T-helper 9 cell (primary cell): ENCODE measurements at regions not wholly inside any gene's neighbourhood (a gene's known extent, or its start where the extent isn't known, plus 50 kb on each side); places are given as distances from the start of the nearest gene placed in this dataset.
"Not testable (repeated sequence)": the region's sequence is repeated elsewhere in the genome, so short reads cannot be mapped to it uniquely, and the experiment has no call there.

Experiments
- DNase-seq: peaks from one replicate; pipeline ENCODE4 v3.0.0-alpha.2; 2020

DNA sequence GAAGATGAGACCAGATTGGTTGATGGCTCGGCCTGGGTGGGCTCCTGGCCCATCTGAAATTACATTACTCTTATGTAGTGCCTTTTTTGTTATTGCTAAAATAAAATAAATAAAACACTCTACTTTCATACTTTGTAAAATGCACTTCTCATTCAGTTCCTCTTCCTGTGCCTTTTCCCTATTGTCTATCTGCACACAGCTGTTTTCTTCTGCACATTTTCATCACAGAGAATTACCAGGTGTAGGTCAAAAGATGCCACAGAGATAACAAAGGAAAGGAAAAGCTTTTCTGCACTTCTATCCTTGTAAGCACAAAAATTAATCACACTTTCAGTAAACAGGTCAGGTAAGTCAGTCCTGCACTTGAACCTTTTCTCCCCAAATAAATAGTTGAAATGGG lies 265.1 kb downstream of the BTG1 start:
- DNase-seq, result no peak

DNA sequence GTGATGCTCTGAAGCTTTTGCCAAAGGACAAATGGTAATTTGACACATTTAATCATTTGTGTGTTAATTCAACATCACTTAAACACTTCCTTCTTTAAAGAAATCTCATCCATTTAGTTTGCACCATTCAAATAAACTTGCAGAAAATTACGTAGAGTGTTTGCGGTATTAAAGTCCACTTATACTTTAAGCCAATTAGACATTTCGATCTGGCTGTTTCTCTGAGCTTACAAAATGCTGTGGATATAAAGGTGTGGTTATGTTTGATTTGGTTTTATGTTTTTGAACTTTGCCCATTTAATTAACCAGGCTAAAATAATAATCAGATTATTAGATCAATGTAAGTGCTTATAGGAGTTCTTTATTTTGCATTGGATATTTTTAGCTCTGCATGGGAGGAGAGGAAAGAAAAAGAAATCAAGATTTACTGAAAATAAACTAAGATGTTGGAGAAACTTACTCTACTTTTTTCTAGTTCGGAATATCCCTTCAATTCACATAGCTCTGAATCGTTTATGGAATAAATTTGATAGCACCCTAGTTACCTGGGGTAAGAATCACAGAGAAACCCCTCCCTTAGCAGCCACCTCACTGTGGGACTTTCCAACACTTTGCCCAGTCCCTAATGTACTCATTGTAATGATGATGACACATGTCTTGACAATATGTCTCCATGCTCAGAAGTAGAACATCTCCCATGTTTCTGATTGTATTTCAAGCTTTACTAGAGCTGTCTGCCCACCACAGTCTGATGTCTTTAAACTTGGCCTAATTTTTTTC lies 268.0 kb downstream of the BTG1 start:
- peak; percentile 35 for DNase-seq

DNA sequence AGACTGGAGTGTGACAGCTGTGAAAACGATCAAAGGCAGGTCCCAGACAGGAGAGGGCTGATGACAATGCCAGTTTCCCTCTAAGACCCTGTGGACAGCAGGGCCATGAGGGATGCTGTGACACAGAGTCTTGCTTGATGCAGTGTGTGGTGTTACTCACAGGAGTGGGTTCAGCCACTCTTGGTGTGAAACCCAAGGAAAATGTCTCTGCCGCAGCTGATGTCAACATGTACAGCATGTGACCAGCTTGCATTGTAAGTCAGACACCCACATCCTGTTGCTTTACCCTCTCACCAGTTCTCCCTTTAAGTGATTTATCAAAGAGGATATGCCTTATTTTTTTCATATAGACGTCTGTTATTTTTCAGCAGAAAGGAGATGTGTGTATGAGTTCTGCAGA lies 268.6 kb downstream of the BTG1 start:
- peak; percentile 72 for DNase-seq

DNA sequence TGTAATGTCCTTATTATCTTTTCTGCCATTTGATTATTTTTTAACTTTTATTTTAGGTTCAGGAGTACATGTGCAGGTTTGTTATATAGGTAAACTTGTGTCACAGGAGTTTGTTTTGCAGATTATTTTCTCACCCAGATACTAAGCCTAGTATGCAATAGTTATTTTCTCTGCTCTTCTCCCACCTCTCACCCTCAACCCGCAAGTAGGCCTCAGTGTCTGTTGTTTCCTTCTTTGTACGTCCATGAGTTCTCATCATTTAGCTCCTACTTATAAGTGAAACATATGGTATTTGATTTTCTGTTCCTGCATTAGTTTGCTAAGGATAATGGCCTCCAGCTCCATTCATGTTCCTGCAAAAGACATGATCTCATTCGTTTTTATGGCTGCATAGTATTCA lies 270.0 kb downstream of the BTG1 start:
- DNase-seq, result not testable (repeated sequence)

DNA sequence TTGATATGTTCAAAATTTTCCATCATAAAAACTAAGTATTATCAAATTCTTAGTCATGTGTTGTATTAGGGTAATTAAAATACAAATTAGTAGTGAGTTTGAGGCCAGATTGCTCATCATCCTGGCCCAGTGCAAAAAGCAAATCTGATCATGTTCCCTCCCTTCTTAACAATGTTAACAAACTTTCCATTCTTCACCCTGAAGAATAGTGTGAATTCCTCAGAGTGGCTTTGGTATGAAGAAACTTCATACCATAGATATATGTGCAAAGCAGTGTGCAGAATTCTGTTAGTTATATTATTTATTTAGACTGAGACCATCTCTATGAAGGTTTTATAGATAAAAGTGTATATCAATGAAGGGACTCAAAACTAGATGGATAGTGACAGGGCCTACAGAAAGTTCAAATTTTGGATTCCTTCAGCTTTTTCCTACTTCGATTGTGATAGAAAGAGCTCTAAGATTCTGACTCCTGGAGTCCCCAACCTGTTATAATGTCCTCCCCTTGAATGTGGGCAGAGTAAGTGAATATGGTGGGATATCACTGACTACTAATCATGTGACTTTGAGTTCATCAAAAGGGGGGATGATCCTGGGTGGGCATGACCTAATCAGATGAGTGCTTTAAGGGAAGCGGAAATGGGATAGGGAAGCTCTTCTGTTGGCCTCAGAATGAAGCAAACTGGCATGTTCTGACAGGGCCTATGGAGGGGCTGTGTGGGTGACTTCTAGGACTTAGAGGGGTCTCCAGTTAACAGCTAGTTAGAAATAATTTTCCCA lies 271.4 kb downstream of the BTG1 start:
- DNase-seq, result no peak

DNA sequence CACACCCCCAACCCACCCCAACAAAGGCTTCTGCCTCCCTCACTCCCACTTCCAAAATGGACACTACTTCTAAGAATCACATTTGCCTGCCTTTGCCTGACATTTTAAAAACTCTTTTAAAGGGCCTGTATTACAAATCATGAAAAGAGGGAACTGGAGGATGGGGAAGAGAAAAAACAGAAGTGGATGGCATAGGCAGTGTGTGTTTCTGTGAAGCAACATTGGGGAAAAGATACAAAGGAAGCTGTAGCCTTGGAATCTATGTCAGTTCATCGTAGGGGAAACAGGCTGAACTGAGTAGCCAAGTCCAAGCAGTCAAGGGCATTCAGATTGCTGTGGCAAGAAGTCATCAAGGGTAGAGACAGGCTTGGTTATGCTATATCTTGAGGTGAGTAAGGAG lies 273.9 kb downstream of the BTG1 start:
- DNase-seq, result no peak

DNA sequence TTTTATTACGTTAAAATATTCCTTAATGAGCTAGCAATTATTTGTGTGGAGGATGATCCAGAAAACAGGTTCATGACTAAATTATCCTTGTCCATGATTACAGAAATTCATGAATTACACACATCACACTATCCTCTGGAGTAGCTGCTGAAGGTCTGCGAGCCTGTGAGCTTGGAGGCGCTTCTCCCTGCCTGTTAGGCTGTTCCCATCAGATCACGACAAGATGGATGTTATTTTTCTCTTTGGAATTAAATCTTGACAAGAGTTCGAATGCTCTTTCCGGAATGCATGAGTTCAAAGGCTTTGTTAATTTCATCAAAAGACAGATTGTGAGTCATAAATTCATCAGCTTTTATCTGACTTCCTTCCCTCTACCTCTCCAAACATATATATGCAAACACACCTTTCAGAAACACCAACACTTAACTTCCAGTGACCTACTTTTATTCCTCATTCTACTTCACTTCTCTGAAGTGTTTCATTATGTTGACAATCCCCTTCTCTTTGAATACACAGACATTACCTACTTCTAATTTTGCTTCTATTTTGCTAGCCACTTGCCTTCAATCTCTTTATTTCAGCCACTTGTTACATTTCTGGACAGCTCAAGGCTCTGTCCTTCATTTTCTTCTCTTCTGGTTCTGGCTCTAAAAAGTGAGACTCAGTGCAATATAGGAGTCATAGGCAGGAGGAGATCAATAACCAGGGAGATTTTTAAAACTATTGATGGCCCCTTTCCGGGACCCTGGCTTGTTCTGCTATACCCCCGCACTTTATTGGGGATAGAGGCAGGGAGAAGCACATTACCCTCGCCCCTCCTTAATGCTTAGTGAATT lies 274.6 kb downstream of the BTG1 start:
- DNase-seq, result peak; percentile 12

DNA sequence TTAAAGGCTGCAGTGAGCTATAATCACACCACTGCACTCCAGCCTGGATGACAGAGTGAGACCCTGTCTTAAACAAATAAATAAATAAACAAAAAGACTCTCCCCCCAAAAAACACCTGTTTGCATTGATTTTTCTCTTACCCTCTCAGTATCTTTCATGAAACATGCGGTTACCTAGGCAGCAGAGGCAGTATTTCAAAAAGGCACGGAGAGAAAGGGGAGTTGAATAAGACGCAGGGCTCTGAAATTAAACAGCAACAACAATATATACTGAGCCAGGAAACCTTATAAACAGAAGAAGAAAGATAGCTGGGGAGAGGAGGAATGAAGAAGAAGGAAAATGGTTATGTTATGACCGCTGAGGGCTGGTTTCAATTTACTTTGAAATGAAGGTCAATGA lies 277.6 kb downstream of the BTG1 start:
- DNase-seq, result no peak

DNA sequence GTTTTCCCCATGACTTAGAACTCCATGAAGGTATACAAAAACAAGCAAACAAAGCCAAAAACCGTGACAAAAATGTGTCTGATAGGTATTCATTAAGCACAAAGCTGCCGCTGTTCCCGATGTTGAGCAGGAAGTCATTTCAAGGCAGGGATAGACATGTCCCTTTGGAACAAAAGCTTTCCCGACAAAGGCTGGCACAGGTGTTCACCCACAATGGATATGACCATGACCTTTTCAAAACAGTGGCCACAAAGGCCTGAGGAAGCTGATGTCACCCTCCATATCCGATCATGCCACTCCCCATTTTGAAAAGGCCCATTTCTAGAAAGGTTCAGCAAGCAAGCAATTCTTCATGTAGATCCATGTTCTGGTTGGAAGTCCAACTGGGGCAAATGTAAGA lies 279.1 kb downstream of the BTG1 start:
- no peak for DNase-seq

DNA sequence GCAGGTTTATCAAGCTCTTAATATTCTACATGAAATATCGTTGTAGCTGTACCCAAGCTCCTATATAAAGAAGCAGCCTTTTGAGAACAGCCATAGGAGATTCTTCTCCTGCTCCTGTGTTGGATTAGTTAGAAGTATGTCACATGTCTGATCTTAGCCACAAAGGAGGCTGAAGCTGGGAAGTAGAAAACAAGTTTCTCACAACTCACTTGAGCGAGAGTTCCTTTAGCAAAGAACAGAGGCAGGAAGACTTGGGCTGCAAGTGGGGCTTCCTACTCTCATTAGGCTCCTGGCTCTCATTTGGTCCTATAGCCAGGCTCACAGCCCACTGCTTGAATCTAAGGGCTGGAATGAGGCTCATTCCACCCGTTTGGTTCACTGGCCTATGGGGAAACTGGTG lies 281.9 kb downstream of the BTG1 start:
- DNase-seq, result no peak

DNA sequence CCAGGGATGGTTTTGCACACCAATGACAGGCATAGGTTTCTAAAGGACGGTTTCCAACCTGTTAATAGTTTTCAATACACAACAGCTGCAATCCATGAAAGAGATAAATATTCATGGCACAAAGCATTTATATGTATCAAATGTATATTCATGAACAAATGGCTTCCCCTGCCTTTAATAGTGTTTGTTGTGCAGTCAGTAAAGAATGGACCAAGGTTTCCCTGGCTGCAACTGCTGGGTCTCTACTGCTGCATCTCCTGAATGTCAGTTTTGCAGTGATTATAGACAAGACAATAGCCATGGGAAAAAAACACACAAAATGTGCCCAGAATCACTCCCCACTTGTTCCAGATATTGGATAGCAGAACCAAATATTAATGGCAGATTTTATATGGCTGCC lies 284.1 kb downstream of the BTG1 start:
- DNase-seq, result no peak

DNA sequence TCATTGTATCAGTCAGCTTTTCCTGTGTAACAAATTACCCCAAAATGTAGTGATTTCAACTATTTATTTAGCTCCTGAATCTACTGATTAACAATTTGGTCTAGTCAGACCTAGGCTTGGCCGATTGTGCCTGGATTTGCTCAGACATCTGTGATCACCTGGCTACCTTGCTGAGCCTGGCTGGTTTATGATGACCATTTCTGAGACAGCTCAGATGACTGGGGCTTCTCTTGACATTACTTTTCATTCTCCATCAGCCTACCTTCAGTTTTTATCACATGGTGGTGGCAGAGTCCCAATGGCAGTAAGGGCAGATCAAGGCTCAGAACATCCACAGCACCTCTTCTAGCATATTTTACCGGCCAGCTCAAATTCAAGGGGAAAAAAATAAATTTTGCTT lies 286.3 kb downstream of the BTG1 start:
- DNase-seq, result no peak

DNA sequence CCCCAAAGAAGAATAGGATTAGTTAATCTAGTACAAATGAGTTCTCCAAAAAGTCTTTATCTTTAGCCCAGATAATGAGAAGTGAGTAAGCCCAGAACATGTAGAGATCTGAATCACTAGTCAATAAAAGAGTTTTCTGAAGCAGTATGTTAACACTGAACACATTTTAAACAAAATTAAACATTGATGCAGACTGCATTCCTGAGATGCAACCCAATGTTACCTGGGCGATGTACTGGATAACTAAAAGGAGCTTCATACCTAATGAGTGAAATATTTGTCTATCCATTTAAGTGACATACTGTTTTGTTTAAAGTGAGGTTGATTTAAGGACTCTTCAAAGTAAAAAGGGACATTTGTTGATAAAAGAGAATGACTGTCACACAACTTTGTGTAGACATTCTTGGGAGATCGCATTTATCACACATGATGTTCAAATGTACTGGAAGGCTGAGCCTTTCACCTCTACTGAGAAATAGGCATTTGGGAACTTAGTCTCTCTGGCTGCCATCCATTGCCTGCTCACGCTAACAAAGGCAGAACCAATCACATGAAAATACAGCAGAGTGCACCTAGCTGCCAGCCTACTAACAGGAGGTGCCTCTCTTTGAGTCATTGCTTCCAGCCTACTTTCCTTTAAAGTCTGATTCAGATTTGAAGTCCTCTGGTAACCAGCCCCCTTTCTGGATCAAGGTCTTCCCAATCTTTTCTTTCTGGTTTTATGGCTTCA lies 287.7 kb downstream of the BTG1 start:
- no peak for DNase-seq

DNA sequence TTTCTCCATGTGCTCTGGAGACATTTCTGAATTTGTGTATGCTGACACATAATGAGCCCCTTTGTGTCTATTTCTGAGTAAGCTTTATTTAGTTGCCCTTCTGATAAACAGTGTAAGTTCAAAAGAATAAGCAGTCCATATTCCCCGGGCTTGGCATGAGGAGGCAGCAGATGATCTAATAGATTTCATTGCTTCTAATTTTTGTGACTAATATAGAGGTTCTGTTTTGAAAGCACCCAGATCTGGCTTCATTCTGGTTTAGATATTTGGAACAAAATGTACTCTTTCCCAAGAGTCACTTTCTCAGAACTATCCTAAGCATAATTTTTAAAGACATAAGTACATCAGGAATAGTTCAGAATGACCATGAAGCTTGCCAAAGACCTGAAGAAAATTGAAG lies 290.9 kb downstream of the BTG1 start:
- no peak for DNase-seq

DNA sequence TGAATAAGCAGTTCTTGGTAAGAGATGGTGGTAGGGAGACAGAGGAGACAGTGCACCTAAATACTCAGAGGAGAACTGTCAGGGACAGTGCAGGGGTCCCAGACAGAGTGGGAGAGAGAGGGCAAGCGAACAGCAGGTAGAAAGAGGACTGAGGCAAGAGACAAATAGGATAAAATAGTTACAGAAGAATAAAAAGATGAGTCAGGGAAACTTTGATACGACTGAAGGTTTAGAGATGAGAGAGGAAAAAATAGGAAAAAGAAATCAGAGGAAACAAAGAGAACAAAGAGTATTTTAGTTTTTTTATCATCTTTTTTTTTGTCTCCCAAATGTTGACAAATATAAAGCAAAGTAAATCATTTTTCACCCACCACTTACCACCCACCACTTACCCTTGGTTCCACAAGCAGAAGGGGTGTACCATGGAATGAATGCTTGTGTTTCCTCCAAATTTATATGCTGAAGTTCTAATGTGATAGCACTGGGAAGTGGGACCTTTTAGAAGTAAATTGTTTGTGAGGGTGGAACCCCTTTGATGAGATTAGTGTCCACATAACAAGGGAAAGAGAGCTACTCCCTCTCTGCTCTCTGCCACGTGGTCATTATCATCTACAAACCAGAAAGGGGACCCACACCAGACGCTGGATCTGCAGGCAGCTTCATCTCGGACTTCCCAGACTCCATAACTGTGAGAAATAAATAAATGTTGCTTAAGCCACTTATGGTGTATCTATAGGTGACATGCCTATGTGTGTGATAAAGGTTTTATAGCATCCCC lies 292.1 kb downstream of the BTG1 start:
- no peak for DNase-seq

DNA sequence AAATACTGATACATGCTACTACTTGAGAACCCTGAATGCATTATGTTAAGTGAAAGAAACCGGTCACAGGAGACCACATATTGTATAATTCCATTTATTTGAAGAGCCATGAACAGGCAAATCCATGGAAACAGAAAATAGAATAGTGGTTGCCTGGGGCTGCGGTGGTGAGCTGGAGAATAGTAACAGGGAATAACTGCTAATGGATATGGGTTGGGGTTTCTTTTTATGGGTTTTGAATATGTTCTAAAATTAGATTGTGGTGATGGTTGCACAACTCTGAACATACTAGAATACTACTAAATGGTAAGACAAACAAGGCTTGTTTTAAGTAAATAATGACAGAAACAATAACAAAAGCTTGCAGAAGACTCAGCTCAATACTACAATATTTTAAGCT lies 293.0 kb downstream of the BTG1 start:
- no peak for DNase-seq

DNA sequence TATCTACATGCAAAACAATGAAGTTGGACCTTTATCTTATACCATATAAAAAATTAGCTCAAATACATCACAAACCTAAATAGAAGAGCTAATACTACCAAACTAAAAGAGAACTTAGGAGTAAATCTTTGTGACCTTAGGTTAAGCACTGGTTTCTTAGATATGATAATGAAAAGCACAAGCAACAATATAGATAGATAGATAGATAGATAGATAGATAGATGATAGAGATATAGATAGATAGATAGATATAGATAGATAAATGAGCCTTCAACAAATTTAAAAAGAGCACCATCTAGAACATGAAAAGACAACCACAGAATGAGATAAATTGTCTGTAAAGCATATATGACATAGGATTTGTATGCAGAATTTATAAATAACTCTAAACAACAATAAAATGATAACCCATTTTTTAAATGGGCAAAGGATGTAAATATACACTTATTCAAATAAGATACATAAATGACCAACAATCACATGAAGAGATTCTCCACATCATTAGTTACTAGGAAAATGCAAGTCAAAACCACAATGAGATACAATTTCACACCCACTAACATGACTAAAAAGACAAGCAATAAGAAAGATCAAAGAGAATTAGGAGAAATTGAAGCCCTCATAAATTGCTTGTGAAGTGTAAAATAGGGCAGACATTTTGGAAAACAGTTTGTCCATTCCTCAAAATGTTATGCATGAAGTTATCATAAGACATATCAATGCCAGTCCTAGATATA lies 293.7 kb downstream of the BTG1 start:
- no peak for DNase-seq

DNA sequence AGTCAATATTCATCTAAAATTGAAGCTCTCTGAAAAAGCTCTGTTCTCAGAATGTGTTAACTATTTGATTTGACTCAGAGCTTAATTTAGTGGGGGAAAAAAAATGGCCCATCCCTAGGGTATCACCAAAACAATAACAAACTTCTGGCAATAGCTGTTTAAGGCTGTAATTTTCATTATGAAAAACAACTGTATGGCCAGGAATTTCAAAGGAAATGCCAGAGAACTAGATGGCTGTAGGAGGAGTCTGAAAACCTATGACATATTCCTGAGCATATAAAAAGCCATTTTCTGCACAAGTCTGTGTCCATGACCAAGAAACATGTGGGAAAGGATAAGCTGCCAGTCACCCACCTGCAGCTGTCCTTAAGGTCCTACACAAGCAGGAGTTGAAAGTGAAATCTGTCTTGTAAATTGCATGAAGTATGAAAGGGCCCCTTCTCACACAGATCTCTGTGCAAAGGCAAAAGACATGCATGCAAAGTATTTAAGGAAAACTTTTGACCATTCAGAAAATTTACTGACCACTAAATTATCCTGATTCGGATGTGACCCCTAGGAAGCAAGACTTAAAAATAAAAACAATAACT lies 299.1 kb downstream of the BTG1 start:
- no peak for DNase-seq

DNA sequence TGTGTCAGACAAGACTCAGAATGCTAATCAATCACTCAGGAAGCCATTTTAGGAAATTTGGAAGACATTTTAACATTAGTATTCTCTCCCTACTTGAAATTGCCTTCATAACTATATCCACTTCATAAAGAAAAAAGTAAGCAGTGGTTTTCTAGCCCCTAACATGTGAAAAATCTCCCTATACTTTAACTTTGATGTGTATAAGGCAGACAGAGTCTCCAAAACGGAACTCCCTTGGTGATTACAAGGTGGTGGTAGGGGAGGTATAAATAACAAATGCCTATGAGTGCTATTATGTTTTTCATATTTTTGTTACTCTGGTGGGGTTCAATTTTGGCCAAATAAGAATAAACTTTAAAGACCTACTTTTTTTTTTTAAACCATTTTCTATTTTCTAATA lies 300.3 kb downstream of the BTG1 start:
- no peak for DNase-seq

DNA sequence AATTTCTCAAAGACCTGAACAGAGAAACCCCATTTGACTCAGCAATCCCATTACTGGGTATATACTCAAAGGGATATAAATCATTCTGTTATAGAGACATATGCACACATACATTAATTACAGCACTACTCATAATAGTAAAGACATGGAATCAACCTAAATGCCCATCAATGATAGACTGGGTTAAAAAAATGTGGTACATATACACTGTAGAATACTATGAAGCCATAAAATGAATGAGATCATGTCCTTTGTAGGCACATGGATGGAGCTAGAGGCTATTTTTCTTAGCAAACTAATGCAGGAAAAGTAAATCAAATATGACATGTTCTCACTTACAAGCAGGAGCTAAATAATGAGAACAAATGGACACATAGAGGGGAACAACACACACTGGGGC lies 303.8 kb downstream of the BTG1 start:
- DNase-seq, result no peak

DNA sequence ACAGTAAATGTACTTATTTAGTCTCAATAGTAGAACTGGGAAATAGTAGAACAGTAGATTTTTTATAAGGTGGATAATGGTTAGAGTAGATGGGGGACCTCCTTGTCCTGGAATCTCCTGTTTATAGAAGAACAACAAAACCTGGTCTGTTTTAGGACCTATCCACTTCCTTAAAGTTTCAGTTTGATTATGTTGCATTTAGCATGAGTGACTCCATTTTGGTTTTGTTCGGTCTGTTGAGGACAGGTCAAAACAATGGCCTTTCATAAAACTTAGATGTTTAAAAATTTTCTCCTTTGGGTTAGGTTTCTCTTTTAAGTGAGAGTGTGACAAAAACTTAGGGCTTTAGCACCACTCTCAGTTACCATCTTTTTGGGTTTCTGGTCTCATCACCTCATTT lies 308.9 kb downstream of the BTG1 start:
- DNase-seq, result no peak
